ENCODE measurements at regions not wholly inside any gene's neighbourhood (a gene's known extent, or its start where the extent isn't known, plus 50 kb on each side); places are given as distances from the start of the nearest gene placed in this dataset.

- TF ChIP-seq CTCF (conservative IDR thresholded peaks at IDR 0.05), result no peak
- TF ChIP-seq ZFX (IDR thresholded peaks at IDR 0.05), result no peak
Measured at GRCh38 chr5:72647806-72648205, 140.6 kb upstream of the ZNF366 start.

Data from C4-2B (cell line).